PC-3 (cell line): ENCODE measurements at regions not wholly inside any gene's neighbourhood (a gene's known extent, or its start where the extent isn't known, plus 50 kb on each side); places are given as distances from the start of the nearest gene placed in this dataset.
"Not testable (repeated sequence)": the region's sequence is repeated elsewhere in the genome, so short reads cannot be mapped to it uniquely, and the experiment has no call there.

Source experiments
- ATAC-seq: fragments of 200-7000 bp; cut with Tn5 transposase; 2 replicates; pipeline ENCODE4 v1.9.1; 2020; ENCODE audit warnings: mild to moderate bottlenecking, moderate library complexity
- BruUV-seq: library from RNA; stranded (reverse); fragments of 400-500 nt; replicated peaks from 2 replicates; lab custom pipeline; 2021; lab: Mats Ljungman, UMichigan
- CTCF ChIA-PET: fragments of 300-600 bp; sonication (Branson Sonifier 250); formaldehyde crosslinking; loops from one replicate; lab custom pipeline; 2022; ENCODE audit warnings: antibody characterized with exemption; lab: Charles Lee
- POLR2A ChIA-PET: fragments of 300-600 bp; sonication (Branson Sonifier 250); formaldehyde crosslinking; loops from one replicate; lab custom pipeline; 2022; ENCODE audit warnings: antibody characterized with exemption; ENCODE audit not compliant: unreplicated experiment; lab: Charles Lee
- DNase-seq: peaks from one replicate; pipeline ENCODE4 v3.0.0-alpha.2; 2015
- H2AFZ ChIP-seq: fragments of 300-600 bp; sonication (generic); 2 replicates; pipeline ENCODE4 v1.6.0; 2016; ENCODE audit warnings: antibody characterized with exemption, low read length
- H3F3A ChIP-seq: fragments of 300-600 bp; sonication (generic); one replicate; pipeline ENCODE4 v1.6.0; 2017; ENCODE audit warnings: antibody characterized with exemption, low read length, control low read depth, mild to moderate bottlenecking; ENCODE audit not compliant: unreplicated experiment
- H3K27ac ChIP-seq: fragments of 300-600 bp; sonication (generic); 2 replicates; pipeline ENCODE4 v1.5.1; 2016; ENCODE audit warnings: mild to moderate bottlenecking, low read length
- H3K27me3 ChIP-seq: fragments of 300-600 bp; sonication (generic); 2 replicates; pipeline ENCODE4 v1.6.1; 2016; ENCODE audit warnings: low read length, mixed read lengths
- H3K36me3 ChIP-seq: fragments of 300-600 bp; sonication (generic); 2 replicates; pipeline ENCODE4 v1.6.1; 2016; ENCODE audit warnings: low read depth, mixed run types, low read length, mixed read lengths
- H3K4me1 ChIP-seq: fragments of 300-600 bp; sonication (generic); 2 replicates; pipeline ENCODE4 v1.5.1; 2016; ENCODE audit warnings: low read length; ENCODE audit not compliant: insufficient read depth
- H3K4me2 ChIP-seq: fragments of 300-600 bp; sonication (generic); 2 replicates; pipeline ENCODE4 v1.6.0; 2016; ENCODE audit warnings: low read length
- H3K4me3 ChIP-seq: fragments of 300-600 bp; sonication (generic); 2 replicates; pipeline ENCODE4 v1.5.1; 2016; ENCODE audit warnings: mild to moderate bottlenecking, low read length, mixed read lengths
- H3K79me2 ChIP-seq: fragments of 300-600 bp; sonication (generic); 2 replicates; pipeline ENCODE4 v1.6.1; 2017; ENCODE audit warnings: low read length, mixed read lengths
- H3K9ac ChIP-seq: fragments of 300-600 bp; sonication (generic); 2 replicates; pipeline ENCODE4 v1.6.0; 2016; ENCODE audit warnings: mild to moderate bottlenecking, low read length
- H3K9me2 ChIP-seq: fragments of 300-600 bp; sonication (generic); replicated peaks from 2 replicates; pipeline ENCODE4 v1.6.1; 2016; ENCODE audit warnings: mixed run types, low read length, mixed read lengths
- H3K9me3 ChIP-seq: fragments of 300-600 bp; sonication (generic); 2 replicates; pipeline ENCODE4 v1.6.1; 2016; ENCODE audit warnings: low read length, mixed read lengths
- H4K20me1 ChIP-seq: fragments of 300-600 bp; sonication (generic); 2 replicates; pipeline ENCODE4 v1.6.1; 2016; ENCODE audit warnings: low read length, mixed read lengths
- EZH2 ChIP-seq: fragments of 300-600 bp; sonication (generic); IDR thresholded peaks from one replicate; pipeline ENCODE4 v1.6.1; 2017; ENCODE audit warnings: antibody characterized with exemption, mild to moderate bottlenecking, low read length; ENCODE audit not compliant: unreplicated experiment
- EZH2phosphoT487 ChIP-seq: fragments of 300-600 bp; sonication (generic); IDR thresholded peaks from 2 replicates; pipeline ENCODE4 v1.6.1; 2018; ENCODE audit warnings: mild to moderate bottlenecking, antibody characterized with exemption, low read length, borderline replicate concordance
- intact Hi-C: fragments of 100-400 bp; cut with micrococcal nuclease; formaldehyde crosslinking; loops from 2 replicates; pipeline ENCODE4 v1.9.0; 2023
- TF ChIP-seq, protein P1 (sequence below): fragments of 300-600 bp; sonication (generic); conservative IDR thresholded peaks from 2 replicates; pipeline ENCODE4 v1.5.1; 2017; ENCODE audit warnings: antibody characterized with exemption, low read depth, mild to moderate bottlenecking, low read length

DNA sequence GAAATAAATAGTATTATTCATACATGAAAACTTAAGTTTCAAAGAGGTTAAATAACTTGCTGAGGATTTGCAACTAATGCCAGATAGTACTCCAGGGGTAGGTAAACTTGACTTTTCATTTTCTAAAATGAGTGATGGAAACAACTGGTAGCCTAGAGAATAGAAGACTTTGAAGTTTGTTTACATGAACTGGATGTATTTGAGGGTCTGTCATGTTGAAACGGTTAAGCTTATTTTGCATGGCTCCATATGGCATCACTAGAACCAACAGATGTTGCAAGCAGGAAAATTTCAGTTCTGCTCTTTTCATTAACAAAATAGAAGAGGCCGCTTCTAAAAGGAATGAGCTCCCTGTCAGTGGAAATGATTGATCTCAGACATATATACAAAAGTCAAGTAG is 105.1 kb upstream of the SGCD start:
- DNase-seq (no peak), ATAC-seq (no peak)
- no peak overlapping the region for H2AFZ ChIP-seq
- H3K4me3 ChIP-seq, result no peak overlapping the region
- no TSS peak for BruUV-seq
- no peaks in the 10 kb centered on the region for H4K20me1 ChIP-seq
- POLR2A ChIA-PET, result no interaction called here
- no peak overlapping the region for H3K4me2 ChIP-seq
- no peaks in the 10 kb centered on the region for H3K27me3 ChIP-seq
- intact Hi-C loops, result no loop called here
- CTCF ChIA-PET, result no interaction called here
- no peaks in the 10 kb centered on the region for H3K9me3 ChIP-seq
- H3F3A ChIP-seq, result no peaks in the 10 kb centered on the region
- H3K9ac ChIP-seq, result no peak overlapping the region
- no peaks in the 10 kb centered on the region for H3K4me1 ChIP-seq
- no peaks in the 10 kb centered on the region for H3K36me3 ChIP-seq
- TF ChIP-seq EZH2phosphoT487 (no peak), EZH2 (no peak)
- TF ChIP-seq, protein P1, sequence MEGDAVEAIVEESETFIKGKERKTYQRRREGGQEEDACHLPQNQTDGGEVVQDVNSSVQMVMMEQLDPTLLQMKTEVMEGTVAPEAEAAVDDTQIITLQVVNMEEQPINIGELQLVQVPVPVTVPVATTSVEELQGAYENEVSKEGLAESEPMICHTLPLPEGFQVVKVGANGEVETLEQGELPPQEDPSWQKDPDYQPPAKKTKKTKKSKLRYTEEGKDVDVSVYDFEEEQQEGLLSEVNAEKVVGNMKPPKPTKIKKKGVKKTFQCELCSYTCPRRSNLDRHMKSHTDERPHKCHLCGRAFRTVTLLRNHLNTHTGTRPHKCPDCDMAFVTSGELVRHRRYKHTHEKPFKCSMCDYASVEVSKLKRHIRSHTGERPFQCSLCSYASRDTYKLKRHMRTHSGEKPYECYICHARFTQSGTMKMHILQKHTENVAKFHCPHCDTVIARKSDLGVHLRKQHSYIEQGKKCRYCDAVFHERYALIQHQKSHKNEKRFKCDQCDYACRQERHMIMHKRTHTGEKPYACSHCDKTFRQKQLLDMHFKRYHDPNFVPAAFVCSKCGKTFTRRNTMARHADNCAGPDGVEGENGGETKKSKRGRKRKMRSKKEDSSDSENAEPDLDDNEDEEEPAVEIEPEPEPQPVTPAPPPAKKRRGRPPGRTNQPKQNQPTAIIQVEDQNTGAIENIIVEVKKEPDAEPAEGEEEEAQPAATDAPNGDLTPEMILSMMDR, result no peak
- H3K9me2 ChIP-seq, result no peaks in the 10 kb centered on the region
- H3K79me2 ChIP-seq, result no peaks in the 10 kb centered on the region
- H3K27ac ChIP-seq, result no peak overlapping the region

DNA sequence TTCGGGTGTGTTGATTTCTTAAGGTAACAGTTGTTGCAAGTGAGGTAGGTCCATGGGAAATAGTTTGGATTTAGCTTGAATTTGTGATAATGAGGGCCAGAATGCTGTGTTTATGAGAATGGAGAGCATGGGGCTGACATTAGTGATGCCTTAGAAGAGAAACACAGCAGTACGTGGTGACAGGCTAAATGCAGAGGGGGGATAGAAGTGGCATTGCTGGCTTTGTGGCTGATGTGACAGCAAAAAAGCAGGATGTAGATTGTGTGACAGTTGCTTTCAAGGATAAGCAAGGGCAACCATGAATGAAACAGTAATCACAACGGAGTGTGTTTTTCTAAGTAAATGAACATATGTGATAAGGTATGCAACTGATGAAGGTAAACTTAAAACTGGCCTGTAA is 103.4 kb upstream of the SGCD start:
- Histone ChIP-seq H3F3A (no peaks in the 10 kb centered on the region), H3K4me3 (no peak overlapping the region), H3K79me2 (no peaks in the 10 kb centered on the region), H2AFZ (no peak overlapping the region), H3K4me2 (no peak overlapping the region), H3K9me2 (no peaks in the 10 kb centered on the region), H3K9ac (no peak overlapping the region), H3K4me1 (no peaks in the 10 kb centered on the region), H3K27ac (no peak overlapping the region), H3K36me3 (no peaks in the 10 kb centered on the region), H3K9me3 (no peaks in the 10 kb centered on the region), H4K20me1 (no peaks in the 10 kb centered on the region), H3K27me3 (no peaks in the 10 kb centered on the region)
- CTCF ChIA-PET, result no interaction called here
- no peak for DNase-seq
- POLR2A ChIA-PET, result no interaction called here
- no TSS peak for BruUV-seq
- TF ChIP-seq, protein P1, result no peak
- no peak for TF ChIP-seq EZH2
- TF ChIP-seq EZH2phosphoT487, result no peak
- no peak for ATAC-seq
- intact Hi-C loops, result no loop called here

DNA sequence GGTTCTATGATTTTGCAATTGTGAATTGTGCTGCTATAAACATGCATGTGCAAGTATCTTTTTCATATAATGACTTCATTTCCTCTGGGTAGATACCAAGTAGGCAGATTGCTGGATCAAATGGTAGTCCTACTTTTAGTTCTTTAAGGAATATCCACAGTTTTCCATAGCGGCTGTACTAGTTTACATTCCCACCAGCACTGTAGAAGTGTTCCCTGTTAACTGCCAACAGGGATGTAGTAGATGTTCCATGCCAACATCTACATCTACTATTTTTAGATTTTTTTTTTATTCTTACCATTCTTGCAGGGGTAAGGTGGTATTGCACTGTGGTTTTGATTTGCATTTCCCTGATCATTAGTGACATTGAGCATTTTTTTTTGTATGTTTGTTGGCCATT is 100.5 kb upstream of the SGCD start:
- POLR2A ChIA-PET, H3K4me3 ChIP-seq, CTCF ChIA-PET, H3K79me2 ChIP-seq, H3K9me2 ChIP-seq, H3K36me3 ChIP-seq, H3K4me2 ChIP-seq, H3K27me3 ChIP-seq, H4K20me1 ChIP-seq, H3K4me1 ChIP-seq, H3K9ac ChIP-seq, DNase-seq, H3K27ac ChIP-seq, H3K9me3 ChIP-seq, BruUV-seq, intact Hi-C loops, ATAC-seq, H2AFZ ChIP-seq, H3F3A ChIP-seq: not testable (repeated sequence)
